GM18508 (cell line): ENCODE measurements at regions not wholly inside any gene's neighbourhood (a gene's known extent, or its start where the extent isn't known, plus 50 kb on each side); places are given as distances from the start of the nearest gene placed in this dataset.
"Not testable (repeated sequence)": the region's sequence is repeated elsewhere in the genome, so short reads cannot be mapped to it uniquely, and the experiment has no call there.

Experiments used
- ATAC-seq: cut with Tn5 transposase; IDR thresholded peaks from one replicate; pipeline ENCODE4 v1.9.1; 2021; ENCODE audit warnings: moderate number of reproducible peaks; ENCODE audit not compliant: insufficient read depth, unreplicated experiment

DNA sequence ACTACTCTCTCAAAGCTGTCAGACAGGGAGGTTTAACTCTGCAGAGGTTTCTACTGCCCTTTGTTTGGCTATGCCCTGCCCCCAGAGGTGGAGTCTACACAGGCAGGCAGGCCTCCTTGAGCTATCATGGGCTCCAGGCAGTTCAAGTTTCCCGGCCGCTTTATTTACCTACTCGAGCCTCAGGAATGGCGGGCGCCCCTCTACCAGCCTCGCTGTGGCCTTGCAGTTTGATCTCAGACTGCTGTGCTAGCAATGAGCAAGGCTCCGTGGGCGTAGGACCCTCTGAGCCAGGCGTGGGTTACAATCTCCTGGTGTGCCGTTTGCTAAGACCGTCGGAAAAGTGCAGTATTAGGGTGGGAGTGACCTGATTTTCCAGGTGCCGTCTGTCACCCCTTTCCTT is 124.3 kb downstream of the PTCHD1 start:
- ATAC-seq: not testable (repeated sequence)

DNA sequence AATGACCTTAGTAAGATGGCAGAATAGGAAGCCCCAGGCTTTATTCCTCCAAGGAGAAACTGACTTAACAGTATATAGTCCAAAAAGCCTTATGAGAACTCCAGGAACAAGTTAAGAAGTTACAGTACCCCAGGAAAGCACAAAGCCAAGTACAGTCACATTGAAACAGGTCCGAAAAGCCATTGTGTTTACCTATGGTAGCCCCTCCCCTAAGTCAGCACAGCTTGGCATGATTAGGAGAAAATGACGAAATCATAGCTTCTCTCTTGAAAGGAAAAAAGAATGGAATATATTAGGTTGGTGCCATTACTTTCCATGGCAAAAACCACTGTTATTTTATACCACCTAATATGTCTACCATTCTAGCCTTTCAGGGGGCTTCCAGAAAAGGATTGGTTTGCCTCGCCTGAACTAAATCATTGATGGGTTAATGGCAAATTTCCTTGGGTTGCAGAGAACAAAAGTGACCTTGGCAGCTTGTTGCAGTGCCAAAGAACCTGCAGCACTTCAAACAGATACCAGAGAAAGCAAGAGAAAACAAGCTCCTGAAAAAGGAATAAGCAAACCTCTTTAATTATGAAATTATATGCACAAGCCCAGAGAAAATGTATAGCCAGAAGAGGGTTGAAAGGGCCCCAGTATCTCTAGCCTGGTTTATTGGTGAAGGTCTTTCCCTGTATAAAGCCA is 130.6 kb downstream of the PTCHD1 start:
- ATAC-seq: no peak

DNA sequence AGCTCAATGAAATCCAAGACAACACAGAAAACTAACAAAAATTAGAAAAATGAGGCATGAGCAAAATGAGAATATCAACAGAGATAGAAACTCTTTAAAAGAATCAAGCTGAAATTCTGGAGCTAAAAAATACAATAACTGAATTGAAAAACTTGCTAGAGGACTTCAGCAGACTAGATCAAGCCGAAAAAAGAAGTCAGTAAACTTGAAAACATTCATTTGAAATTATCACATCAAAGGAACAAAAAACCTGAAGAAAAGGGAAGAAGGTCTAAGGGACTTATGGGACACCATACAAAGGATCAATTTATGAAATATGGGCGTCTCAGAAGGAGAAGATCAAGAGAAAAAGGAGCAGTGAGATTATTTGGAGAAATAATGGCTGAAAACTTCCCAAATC is 131.3 kb downstream of the PTCHD1 start:
- no peak for ATAC-seq

DNA sequence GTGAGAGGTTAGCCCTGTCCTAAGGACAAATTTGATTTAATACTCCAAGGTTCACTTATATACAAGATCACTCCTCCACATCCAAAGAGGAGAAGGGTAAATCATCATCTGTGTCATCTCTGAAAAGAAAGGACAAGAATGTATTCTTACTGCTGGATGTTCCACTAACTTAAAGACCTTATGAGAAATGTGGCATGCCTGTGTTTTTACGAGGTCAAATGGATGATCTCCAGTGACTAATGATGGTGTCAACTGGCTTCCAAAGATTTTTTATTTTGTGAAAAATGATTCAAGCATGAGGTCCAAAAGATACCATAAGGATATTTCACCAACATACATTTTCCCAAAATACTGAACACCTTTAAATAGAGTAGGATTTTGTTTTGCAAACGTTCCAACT is 143.4 kb downstream of the PTCHD1 start:
- ATAC-seq: no peak

DNA sequence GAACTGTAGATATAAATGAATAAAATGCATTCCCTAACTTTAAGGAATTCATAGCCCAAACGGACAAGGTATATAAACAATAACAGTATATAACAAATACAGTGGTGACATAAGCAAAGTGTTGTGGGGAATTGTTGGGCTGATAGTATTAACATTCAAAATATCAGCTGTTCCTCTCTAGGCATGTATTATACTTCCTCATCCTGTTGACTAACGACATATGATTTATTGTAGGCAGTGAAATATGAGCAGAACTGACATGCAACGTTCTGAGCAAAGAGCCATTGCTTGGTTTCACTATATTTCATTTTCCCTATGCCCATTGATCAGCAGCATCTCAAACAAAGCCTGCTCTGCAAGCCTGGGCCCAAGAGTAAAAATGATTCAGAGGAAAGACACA is 143.9 kb downstream of the PTCHD1 start:
- no peak for ATAC-seq

DNA sequence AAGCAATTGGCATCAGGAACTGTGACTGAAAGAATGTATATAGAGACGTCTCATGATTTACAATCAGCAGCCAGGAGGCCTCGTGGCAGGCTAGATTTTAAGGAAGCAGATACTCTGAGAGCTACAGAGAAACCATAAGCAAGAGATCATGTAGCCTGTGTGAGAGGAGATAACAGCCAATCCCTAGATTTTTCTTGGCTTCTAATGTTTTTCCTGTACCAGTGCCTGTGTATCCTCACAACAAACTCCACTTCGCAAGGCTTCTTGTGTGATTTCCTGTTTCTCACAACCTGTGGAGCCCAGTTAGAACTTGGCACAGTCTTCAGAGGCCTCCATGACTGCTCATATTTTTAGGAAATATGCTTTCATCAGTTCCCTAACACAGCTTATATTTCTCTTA is 147.9 kb downstream of the PTCHD1 start:
- ATAC-seq: no peak

DNA sequence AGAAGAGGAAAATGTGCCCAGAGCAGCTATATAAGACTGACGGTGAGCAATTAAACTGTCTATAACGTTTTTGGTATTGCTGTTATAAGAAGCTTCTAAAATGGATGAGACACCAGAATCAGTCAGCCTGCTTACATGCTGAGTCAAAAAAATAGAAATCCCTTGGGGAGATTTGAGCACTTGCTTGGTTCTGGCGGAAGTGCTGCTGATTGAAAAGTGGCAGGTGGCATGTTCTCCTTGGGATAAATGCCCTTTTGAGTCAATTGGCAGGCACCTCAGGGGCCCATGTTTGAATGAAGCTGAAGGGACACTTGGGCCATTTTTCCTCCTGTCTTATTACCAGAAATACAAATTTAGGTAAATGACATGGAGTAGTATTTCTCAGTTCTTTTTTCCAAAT is 148.7 kb downstream of the PTCHD1 start:
- ATAC-seq: no peak

DNA sequence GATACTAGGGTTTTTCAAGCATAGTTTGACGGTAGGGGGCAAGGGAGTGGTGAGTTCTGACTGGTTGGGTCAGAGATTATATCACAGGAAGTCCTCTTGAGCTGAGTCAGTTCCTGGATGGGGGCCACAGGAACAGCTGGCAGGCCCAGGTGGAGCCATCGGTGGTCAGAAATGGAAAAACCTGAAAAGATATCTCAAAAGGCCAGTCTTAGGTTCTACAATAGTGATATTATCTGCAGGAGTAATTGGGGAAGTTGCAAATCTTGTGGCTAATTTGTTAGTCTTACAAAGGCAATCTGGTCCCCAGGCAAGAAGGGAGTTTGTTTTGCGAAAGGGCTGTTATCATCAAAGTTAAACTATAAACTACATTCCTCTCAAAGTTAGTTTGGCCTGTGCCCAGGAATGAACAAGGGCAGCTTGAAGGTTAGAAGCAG is 159.3 kb downstream of the PTCHD1 start:
- ATAC-seq: no peak

DNA sequence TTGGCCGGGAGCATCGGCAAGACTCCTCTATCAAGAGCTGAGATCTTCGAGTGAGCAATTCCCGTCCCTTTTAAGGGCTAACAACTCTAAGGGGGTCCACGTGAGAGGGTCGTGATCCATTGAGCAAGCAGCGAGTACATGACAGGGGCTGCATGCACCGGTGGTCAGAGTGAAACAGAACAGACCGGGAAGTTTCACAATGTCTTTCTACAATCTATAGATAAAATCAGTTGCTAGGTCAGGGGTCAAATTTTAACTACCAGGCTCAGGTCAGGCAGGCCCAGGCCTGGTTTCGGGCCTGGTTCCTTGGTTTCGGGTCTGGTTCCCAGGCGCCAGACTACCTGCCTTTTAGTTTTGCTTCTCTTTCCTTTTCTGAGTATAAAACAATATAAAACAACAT is 160.1 kb downstream of the PTCHD1 start:
- no peak for ATAC-seq

DNA sequence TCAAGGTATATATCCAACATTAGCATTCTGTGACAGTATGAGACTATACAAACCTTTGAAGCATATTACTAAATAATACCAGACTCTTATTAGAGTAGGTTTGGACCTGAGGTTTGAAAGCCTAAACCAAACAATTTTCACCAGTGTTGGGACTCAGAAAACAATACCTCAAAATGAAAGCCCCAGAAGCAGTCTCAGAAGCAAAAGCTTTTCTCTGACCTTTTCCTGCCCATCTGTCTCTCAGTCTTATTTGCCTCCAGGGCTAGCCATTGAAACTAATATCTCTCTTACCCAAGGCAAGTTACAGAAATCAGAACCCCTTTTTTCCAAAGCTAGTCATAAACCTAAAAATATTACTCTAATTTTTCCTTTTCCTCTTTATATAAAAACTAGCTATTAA is 163.3 kb downstream of the PTCHD1 start:
- ATAC-seq: no peak

DNA sequence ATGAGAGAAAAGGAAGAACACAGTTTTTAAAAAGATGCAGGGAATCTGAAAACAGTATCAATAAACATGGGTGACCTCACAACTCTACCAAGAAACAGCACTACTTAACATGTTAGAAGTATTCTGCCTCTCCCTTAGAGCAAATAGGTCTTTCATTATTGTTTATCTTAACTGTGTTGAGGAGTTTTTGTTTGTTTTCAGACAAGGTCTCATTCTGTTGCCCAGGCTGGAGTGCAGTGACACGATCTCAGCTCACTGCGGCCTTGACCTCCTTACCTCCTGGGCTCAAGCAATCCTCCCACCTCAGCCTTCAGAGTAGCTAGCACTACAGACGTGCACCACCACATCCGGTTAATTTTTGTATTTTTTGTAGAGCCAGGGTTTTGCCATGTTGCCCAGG is 165.3 kb upstream of the PRDX4 start:
- no peak for ATAC-seq

DNA sequence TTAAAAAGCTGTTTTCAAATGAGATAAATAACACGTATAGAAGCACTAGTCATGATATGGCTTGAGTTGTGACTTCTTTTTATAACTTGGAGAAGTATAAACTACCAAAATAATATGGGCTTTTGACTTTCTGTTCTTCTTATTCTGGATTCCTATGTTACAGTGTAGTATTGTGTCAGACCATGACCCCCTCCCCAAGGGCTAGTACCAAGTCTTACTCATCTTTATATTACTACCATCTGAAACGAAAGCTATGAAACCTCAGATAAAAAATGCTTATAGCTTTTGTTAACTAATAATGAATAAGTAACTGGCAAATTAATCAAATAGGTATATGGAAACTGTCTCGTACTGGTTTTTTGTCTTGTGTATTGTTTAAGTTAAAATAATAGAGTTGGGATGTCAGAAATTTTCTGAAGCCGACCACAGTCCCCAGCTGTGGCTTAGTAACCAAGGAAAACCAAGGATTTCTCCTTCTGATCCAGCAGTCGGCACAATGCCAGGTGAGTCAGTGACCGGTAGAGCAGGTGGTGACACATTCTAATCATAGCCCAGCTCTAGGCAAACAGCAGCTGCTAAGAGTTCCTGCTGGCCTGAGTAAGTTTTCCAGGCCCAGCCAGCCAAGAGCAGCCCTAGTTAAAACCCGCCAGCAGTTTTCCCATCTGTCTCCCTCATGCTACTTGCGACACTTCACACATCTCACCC is 163.3 kb upstream of the PRDX4 start:
- no peak for ATAC-seq

DNA sequence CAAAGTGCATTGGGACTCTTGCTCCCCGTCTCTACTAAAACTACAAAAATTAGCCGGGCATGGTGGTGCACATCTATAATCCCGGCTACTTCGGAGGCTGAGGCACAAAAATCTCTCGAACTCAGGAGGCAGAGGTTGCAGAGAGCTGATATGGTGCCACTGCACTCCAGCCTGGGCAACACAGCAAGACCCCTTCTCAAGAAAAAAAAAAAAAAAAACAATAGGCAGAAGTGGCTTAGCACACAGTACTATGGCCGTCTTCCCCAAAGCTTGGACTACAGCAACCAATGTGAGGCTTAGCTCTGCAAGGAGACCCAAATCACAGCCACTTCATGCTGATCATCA is 162.8 kb upstream of the PRDX4 start:
- ATAC-seq: no peak

DNA sequence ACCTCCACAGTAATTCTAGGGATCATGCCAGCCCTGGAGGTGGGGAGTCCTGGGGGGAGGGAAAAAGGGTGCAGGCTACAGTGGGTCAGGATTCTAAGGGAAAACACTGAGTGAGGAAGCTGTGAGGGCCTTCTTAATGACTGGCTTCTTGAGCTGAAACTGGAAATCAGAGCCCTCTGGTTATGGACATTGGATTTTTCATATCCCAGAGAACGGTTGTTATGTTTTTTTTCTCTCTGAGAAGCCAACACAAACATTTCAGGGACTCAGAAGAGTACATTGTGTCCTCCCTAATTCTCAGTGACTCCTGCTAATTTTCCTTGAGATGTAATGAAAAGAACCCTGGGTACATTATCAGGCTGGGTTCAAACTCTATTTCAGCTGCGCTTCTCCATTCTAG is 162.4 kb upstream of the PRDX4 start:
- ATAC-seq: no peak

DNA sequence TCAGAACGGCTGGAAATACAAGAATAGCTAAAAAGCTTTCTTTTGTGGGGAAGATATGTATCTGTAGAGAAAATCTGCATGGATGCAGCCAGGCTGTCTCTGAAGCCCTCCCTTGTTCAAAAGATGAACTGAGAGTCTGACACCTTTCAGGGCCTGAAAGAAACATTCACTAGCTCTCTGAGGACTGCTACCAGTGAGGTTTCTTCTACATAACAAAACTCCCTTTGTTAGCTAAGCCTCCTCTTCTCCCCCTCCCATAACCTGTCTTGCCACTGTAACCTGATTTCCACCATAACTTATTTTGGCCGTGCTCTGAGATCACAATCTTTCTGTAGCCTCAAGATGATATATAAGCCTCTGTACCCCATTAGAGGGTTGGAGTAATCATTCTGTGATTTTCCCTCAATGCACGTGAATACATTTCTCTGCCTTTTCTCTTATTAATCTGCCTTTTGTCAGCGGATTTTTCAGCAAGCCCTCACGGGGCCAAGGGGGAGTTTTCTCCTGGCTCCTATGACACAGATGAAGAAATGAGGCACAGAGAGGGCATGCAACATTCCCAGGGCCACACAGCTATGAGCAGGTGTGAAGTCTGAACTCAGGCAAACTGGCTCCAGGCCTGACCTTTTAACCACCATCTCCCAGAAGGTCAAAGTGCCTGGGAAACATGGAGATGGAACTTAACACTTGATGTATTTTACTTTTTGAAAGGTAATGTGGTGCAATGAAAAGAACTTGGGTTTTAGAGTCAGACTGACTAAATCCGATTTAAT is 161.6 kb upstream of the PRDX4 start:
- no peak for ATAC-seq

DNA sequence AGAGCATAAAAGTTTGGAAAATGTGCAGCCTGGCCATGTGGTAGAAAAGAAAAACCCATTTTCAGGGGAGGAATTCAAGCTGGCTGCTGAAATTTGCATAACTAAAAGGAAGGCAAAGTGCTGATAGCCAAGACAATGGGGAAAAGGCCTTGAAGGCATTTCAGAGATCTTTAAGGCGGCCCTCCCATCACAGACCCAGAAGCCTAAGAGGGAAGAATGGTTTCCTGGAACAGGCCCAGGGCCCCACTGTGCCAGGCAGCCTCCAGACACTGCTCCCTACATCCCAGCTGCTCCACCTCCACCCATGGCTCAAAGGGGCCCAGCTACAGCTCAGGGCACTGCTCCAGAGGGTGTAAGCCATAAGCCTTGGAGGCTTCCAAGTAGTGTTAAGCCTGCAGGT is 158.0 kb upstream of the PRDX4 start:
- ATAC-seq: no peak

DNA sequence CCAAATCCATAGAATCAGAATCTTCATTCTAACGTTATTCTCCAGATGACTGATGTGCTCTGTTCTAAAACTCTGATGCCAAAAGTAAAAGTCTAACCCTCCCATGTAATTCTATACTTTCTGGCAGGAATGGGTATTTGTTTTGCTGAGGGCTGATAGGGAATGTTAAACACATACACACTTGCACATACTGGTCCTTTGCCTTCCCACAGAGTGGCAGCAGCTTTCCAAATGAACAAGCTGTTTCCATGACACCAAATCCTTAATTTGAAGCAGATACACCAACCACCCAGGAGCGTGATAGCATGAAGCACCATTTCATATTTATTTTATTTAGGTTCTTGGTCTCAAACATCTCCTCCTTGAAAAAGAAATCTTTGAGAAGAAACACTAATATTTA is 155.5 kb upstream of the PRDX4 start:
- no peak for ATAC-seq

DNA sequence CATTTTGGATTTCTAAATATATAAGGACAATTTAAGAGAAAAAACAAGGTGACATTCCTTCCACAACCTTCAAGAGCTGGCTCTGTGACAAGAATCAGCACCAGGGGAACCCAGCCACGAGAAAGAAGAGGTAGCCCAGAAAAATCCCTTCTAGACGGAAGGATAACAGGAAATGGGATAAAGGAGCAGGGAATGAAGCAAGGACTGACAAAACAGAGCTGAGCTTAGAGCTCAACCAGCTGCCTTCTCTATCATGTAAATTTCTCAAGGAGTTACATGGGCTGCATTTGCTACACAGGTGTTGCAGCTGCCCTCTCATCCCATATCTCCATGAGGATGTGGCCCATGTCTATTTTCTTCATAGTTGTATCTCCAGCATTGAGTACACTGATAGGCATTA is 154.2 kb upstream of the PRDX4 start:
- ATAC-seq: no peak

DNA sequence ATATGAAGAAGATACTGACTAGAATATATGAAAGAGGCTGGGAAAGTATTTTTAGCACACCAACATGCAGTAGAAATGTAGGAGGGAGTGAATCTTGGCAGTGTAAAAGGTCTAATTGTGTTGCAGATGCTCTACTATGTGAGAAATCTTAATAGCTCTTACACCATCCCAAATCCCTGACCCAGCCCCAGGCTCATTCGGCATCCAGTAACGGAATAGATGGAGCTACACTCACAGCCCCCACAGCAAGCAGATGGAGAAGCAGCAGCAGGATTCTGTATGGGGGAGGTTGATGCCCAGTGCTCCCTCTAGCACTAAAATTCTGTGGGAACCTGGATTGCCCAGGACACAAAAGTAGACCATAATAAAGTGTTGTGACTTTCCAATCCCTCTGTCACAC is 153.2 kb upstream of the PRDX4 start:
- no peak for ATAC-seq

DNA sequence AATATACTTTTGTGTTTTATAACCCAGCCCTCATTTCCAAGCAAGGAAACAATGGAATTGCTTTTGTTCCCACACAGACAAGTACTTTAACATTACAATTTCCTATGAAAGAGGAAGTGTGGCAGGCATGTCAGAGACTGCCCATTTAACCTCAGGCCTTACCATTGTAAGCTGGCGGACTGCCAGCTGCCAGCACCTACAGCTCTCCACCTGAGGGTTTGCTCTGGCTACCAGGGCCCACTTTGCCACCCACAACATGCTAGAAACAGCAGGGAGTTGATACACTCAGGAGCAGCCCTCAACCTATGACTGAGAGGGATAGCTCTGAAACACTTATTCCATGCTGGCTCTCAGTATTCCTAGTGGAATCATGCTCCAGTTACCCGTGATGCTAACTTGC is 152.3 kb upstream of the PRDX4 start:
- no peak for ATAC-seq

DNA sequence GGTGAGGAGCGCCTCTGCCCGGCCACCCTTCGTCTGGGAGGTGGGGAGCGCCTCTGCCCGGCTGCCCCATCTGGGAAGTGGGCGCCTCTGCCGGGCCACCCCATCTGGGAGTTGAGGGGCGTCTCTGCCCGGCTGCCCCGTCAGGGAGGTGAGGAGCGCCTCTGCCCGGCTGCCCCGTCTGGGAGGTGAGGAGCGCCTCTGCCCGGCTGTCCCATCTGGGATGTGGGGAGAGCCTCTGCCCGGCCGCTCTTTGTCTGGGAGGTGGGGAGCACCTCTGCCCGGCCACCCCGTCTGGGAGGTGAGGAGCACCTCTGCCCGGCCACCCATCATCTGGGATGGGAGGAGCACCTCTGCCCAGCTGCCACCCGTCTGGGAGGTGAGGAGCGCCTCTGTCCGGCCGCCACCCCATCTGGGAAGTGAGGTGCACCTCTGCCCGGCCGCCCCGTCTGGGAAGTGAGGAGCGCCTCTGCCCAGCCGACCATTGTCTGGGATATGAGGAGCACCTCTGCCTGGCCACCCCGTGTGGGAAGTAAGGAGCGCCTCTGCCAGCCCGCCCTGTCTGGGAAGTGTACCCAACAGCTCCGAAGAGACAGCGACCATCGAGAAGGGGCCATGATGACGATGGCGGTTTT is 144.2 kb upstream of the PRDX4 start:
- not testable (repeated sequence) for ATAC-seq
